DND-41 (cell line): ENCODE measurements at regions not wholly inside any gene's neighbourhood (a gene's known extent, or its start where the extent isn't known, plus 50 kb on each side); places are given as distances from the start of the nearest gene placed in this dataset.

ENCODE experiments used
- ATAC-seq: fragments of 200-7000 bp; cut with Tn5 transposase; 3 replicates; pipeline ENCODE4 v1.9.1; 2021; ENCODE audit warnings: low read depth; ENCODE audit not compliant: insufficient read depth
- DNase-seq: peaks from one replicate; pipeline ENCODE4 v3.0.0-alpha.2; 2020
- H2AFZ ChIP-seq: 2 replicates; pipeline ENCODE4 v1.6.0; 2012; ENCODE audit warnings: low read depth, low read length
- H3K27ac ChIP-seq: 2 replicates; pipeline ENCODE4 v1.5.1; 2012; ENCODE audit warnings: low read length, inconsistent platforms
- H3K27me3 ChIP-seq: fragments of 200-600 bp; sonication (generic); 2 replicates; pipeline ENCODE4 v1.6.0; 2012; ENCODE audit warnings: low read length, mild to moderate bottlenecking, inconsistent platforms; ENCODE audit not compliant: insufficient read depth, poor library complexity
- H3K36me3 ChIP-seq: 2 replicates; pipeline ENCODE4 v1.5.1; 2012; ENCODE audit warnings: low read length, inconsistent platforms; ENCODE audit not compliant: insufficient read depth
- H3K4me1 ChIP-seq: 2 replicates; pipeline ENCODE4 v1.5.1; 2012; ENCODE audit warnings: mild to moderate bottlenecking, low read length; ENCODE audit not compliant: insufficient read depth
- H3K4me2 ChIP-seq: 2 replicates; pipeline ENCODE4 v1.6.0; 2012; ENCODE audit warnings: mild to moderate bottlenecking, moderate library complexity, low read length, inconsistent platforms; ENCODE audit not compliant: insufficient read depth
- H3K4me3 ChIP-seq, 2 experiments: fragments of 200-600 bp in 1 of 2; shearing (Covaris generic) in 1 of 2; 2 replicates each; pipeline ENCODE4 v1.5.1; 2012 to 2016; ENCODE audit warnings: inconsistent platforms in 2 of 2, low read length in 2 of 2, mild to moderate bottlenecking in 2 of 2, low read depth in 1 of 2, moderate library complexity in 1 of 2
- H3K79me2 ChIP-seq: 2 replicates; pipeline ENCODE4 v1.6.0; 2012; ENCODE audit warnings: low read length, inconsistent platforms; ENCODE audit not compliant: insufficient read depth
- H3K9ac ChIP-seq: 2 replicates; pipeline ENCODE4 v1.6.0; 2012; ENCODE audit warnings: low read depth, mild to moderate bottlenecking, inconsistent platforms, low read length, moderate library complexity
- H3K9me3 ChIP-seq: 2 replicates; pipeline ENCODE4 v1.5.1; 2012; ENCODE audit warnings: low read length, moderate library complexity, mild to moderate bottlenecking, inconsistent platforms; ENCODE audit not compliant: insufficient read depth, severe bottlenecking
- H4K20me1 ChIP-seq: 2 replicates; pipeline ENCODE4 v1.6.0; 2012; ENCODE audit warnings: low read length; ENCODE audit not compliant: insufficient read depth
- CTCF ChIP-seq: IDR thresholded peaks from 2 replicates; pipeline ENCODE4 v1.5.1; 2012; ENCODE audit warnings: borderline replicate concordance, low read length, moderate library complexity, mild to moderate bottlenecking; ENCODE audit not compliant: poor library complexity, severe bottlenecking; ENCODE audit errors: extremely low read depth
- EZH2 ChIP-seq: IDR thresholded peaks from 3 replicates; pipeline ENCODE4 v1.6.1; 2012; ENCODE audit warnings: borderline replicate concordance, low read depth, mild to moderate bottlenecking, moderate library complexity, low read length, inconsistent platforms; ENCODE audit not compliant: severe bottlenecking

- no peaks in the 10 kb centered on the region for H4K20me1 ChIP-seq
- no peaks in the 10 kb centered on the region for H3K4me1 ChIP-seq
- TF ChIP-seq CTCF (no peak), EZH2 (no peak)
- no peak for ATAC-seq
- H3K4me2 ChIP-seq = no peak overlapping the region
- no peak overlapping the region for H3K4me3 ChIP-seq
- H3K27me3 ChIP-seq = peaks cover 5% of the 10 kb centered on the region
- no peak overlapping the region for H3K27ac ChIP-seq
- H3K9me3 ChIP-seq = no peaks in the 10 kb centered on the region
- no peak overlapping the region for H2AFZ ChIP-seq
- no peaks in the 10 kb centered on the region for H3K79me2 ChIP-seq
- no peak for DNase-seq
- H3K36me3 ChIP-seq = no peaks in the 10 kb centered on the region
- no peak overlapping the region for H3K9ac ChIP-seq
Observed at GRCh38 chr11:56890584-56891305, 98.0 kb upstream of the OR5AK2 start.

DNA sequence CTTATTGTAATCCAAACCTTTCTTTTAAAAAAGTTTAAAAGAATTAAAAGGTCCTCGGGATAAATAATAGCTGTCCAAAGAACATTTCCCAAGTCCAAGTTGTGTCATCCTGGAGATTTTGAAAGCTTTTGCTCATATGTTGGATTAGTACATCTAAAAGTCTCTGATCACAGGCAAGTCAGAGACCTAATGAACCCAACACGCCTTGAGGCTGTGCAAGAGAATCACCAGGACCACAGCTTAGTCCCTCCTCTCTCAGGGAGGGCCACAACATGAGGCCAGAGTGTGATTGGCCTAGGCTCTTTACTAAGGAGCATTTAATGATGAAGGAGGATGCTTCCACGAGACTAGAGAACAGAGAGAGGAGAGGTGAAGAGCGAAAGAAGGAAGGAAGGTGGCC, 98.7 kb upstream of the OR5AK2 start:
- H3K4me2 ChIP-seq = no peak overlapping the region
- DNase-seq = no peak
- H3K4me3 ChIP-seq = no peak overlapping the region
- no peaks in the 10 kb centered on the region for H3K4me1 ChIP-seq
- ATAC-seq = no peak
- H3K9me3 ChIP-seq = no peaks in the 10 kb centered on the region
- no peak overlapping the region for H2AFZ ChIP-seq
- H3K27ac ChIP-seq = no peak overlapping the region
- no peak for TF ChIP-seq EZH2
- no peak for TF ChIP-seq CTCF
- no peaks in the 10 kb centered on the region for H3K79me2 ChIP-seq
- H3K27me3 ChIP-seq = peaks cover 5% of the 10 kb centered on the region
- H3K36me3 ChIP-seq = no peaks in the 10 kb centered on the region
- no peak overlapping the region for H3K9ac ChIP-seq
- no peaks in the 10 kb centered on the region for H4K20me1 ChIP-seq

GRCh38 chr11:56887940-56888339, 100.8 kb upstream of the OR5AK2 start:
- Histone ChIP-seq H3K4me3 (no peak overlapping the region), H3K27me3 (peaks cover 5% of the 10 kb centered on the region), H3K27ac (no peak overlapping the region), H3K79me2 (no peaks in the 10 kb centered on the region), H2AFZ (no peak overlapping the region), H3K9me3 (no peaks in the 10 kb centered on the region), H3K9ac (no peak overlapping the region), H3K4me2 (no peak overlapping the region), H3K36me3 (no peaks in the 10 kb centered on the region), H3K4me1 (no peaks in the 10 kb centered on the region), H4K20me1 (no peaks in the 10 kb centered on the region)
- TF ChIP-seq CTCF (no peak), EZH2 (no peak)
- ATAC-seq (no peak), DNase-seq (no peak)
